DOHH2 (cell line): ENCODE measurements at regions not wholly inside any gene's neighbourhood (a gene's known extent, or its start where the extent isn't known, plus 50 kb on each side); places are given as distances from the start of the nearest gene placed in this dataset.

Experiments
- H3F3A ChIP-seq: fragments of 200-600 bp; sonication (generic), shearing (Covaris generic); 2 replicates; pipeline ENCODE4 v1.6.0; 2016; ENCODE audit warnings: antibody characterized with exemption, mild to moderate bottlenecking; ENCODE audit not compliant: control insufficient read depth, insufficient read depth
- H3K27ac ChIP-seq: fragments of 200-600 bp; sonication (generic); 2 replicates; pipeline ENCODE4 v1.5.1; 2014; ENCODE audit warnings: low read depth, mild to moderate bottlenecking, low read length, moderate library complexity
- H3K27me3 ChIP-seq: fragments of 200-600 bp; sonication (generic); 2 replicates; pipeline ENCODE4 v1.6.1; 2014; ENCODE audit warnings: mild to moderate bottlenecking, low read length, mixed read lengths; ENCODE audit not compliant: control insufficient read depth
- H3K36me3 ChIP-seq: fragments of 200-600 bp; sonication (generic); 2 replicates; pipeline ENCODE4 v1.6.1; 2014; ENCODE audit warnings: mild to moderate bottlenecking, low read length, moderate library complexity, mixed read lengths; ENCODE audit not compliant: control insufficient read depth
- H3K4me1 ChIP-seq: fragments of 200-600 bp; sonication (generic); 2 replicates; pipeline ENCODE4 v1.6.1; 2014; ENCODE audit warnings: mild to moderate bottlenecking, low read length, mixed read lengths; ENCODE audit not compliant: control insufficient read depth
- H3K4me2 ChIP-seq: fragments of 200-600 bp; sonication (generic); 2 replicates; pipeline ENCODE4 v1.6.0; 2014; ENCODE audit warnings: mild to moderate bottlenecking, low read length, moderate library complexity
- H3K4me3 ChIP-seq: fragments of 200-600 bp; sonication (generic); 2 replicates; pipeline ENCODE4 v1.5.1; 2014; ENCODE audit warnings: mild to moderate bottlenecking, low read length, mixed read lengths
- H3K79me2 ChIP-seq: fragments of 200-600 bp; sonication (generic); 2 replicates; pipeline ENCODE4 v1.6.1; 2014; ENCODE audit warnings: mild to moderate bottlenecking, low read length, mixed read lengths; ENCODE audit not compliant: control insufficient read depth
- H3K9me2 ChIP-seq: fragments of 200-600 bp; sonication (generic); replicated peaks from 2 replicates; pipeline ENCODE4 v1.6.1; 2014; ENCODE audit warnings: mild to moderate bottlenecking, low read length, mixed read lengths; ENCODE audit not compliant: control insufficient read depth
- H3K9me3 ChIP-seq: fragments of 200-600 bp; sonication (generic); 2 replicates; pipeline ENCODE4 v1.6.1; 2014; ENCODE audit warnings: antibody characterized with exemption, low read length, mixed read lengths; ENCODE audit not compliant: control insufficient read depth, insufficient read depth
- H4K20me1 ChIP-seq: fragments of 200-600 bp; sonication (generic); 2 replicates; pipeline ENCODE4 v1.6.0; 2014; ENCODE audit warnings: low read depth, mild to moderate bottlenecking, antibody characterized with exemption, low read length, moderate library complexity; ENCODE audit not compliant: control insufficient read depth, insufficient read depth
- CTCF ChIP-seq: fragments of 200-600 bp; sonication (generic); IDR thresholded peaks from one replicate; pipeline ENCODE4 v1.5.1; 2014; ENCODE audit warnings: antibody characterized with exemption, mild to moderate bottlenecking, low read depth, low read length; ENCODE audit not compliant: poor library complexity, severe bottlenecking
- EZH2phosphoT487 ChIP-seq: fragments of 200-600 bp; sonication (generic); IDR thresholded peaks from 2 replicates; pipeline ENCODE4 v1.6.1; 2017; ENCODE audit warnings: borderline replicate concordance, mild to moderate bottlenecking, antibody characterized with exemption, low read length, moderate library complexity, mixed read lengths

DNA sequence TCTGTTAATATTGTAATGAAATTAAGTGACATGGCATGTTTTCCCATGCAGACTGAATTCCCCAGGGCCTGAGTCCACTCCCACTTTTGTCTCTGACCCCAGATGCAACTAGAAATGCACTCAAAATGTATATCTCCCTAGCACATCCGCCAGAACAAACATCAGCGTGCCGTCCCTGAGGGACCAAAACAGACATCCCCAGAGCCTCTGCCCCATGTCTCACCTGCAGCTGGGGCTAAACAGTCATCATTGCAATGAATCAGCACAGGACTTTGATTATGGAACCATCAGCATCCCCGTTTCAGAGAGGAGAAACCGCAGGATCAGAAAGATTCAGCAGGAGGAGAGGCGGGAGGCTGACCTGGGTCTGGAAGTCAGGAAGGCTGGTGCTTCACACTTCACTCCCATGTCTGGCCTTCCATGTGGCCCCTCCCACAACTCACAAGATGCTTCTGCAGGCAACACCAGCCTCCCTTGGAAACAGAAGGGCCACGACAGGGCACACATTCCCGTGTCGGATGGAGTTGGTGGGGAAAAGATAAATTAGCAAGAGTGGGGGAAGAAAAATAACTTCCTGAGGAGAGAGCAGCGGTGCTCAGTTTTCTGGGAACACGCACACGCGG lies 130.6 kb upstream of the VSTM2B start:
- H3K9me2 ChIP-seq = no peaks in the 10 kb centered on the region
- H3K4me1 ChIP-seq = no peaks in the 10 kb centered on the region
- H3K36me3 ChIP-seq = no peaks in the 10 kb centered on the region
- no peak overlapping the region for H3K4me3 ChIP-seq
- H3K4me2 ChIP-seq = no peak overlapping the region
- no peak overlapping the region for H3K27ac ChIP-seq
- H3K79me2 ChIP-seq = no peaks in the 10 kb centered on the region
- TF ChIP-seq CTCF = no peak
- TF ChIP-seq EZH2phosphoT487 = no peak
- H3K9me3 ChIP-seq = peaks cover 2% of the 10 kb centered on the region; the same call in 1 of the 2 replicates
- H3K27me3 ChIP-seq = no peaks in the 10 kb centered on the region
- no peaks in the 10 kb centered on the region for H3F3A ChIP-seq
- no peaks in the 10 kb centered on the region for H4K20me1 ChIP-seq

- Histone ChIP-seq H3K9me2 (no peaks in the 10 kb centered on the region), H3K27me3 (no peaks in the 10 kb centered on the region), H3K4me1 (no peaks in the 10 kb centered on the region), H3F3A (no peaks in the 10 kb centered on the region), H3K9me3 (peaks cover 2% of the 10 kb centered on the region; the same call in 1 of the 2 replicates), H3K79me2 (no peaks in the 10 kb centered on the region), H3K4me3 (no peak overlapping the region), H3K36me3 (no peaks in the 10 kb centered on the region), H4K20me1 (no peaks in the 10 kb centered on the region), H3K4me2 (no peak overlapping the region), H3K27ac (no peak overlapping the region)
- TF ChIP-seq CTCF (no peak), EZH2phosphoT487 (no peak)
These were observed 129.9 kb upstream of the VSTM2B start for GRCh38 chr19:29395734-29396414.

DNA sequence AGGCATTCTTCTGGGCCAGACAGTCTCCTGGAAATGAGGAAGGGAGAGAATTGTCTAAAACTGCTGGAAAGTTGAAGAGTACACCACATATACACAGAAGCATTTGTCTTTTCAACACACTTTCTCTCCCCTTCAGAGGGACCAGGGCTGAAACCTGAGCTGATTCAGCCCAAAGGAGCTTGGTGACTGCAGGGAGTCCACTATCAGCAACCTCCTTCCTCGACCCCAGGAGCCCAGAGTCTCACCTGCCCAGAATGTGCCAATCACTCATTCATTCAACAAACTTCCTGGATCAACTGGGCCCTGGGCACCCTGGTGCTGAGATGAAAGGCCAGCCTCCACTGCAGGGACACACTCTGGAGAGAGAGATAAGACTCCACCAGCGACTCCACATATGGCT lies 128.9 kb upstream of the VSTM2B start:
- H3K9me3 ChIP-seq = peaks cover under 1% of the 10 kb centered on the region; the same call in 1 of the 2 replicates
- H3K27me3 ChIP-seq = no peaks in the 10 kb centered on the region
- H3K4me1 ChIP-seq = no peaks in the 10 kb centered on the region
- no peaks in the 10 kb centered on the region for H3K9me2 ChIP-seq
- H3K27ac ChIP-seq = no peak overlapping the region
- H3K4me2 ChIP-seq = no peak overlapping the region
- H3K79me2 ChIP-seq = no peaks in the 10 kb centered on the region
- H3K4me3 ChIP-seq = no peak overlapping the region
- no peaks in the 10 kb centered on the region for H3F3A ChIP-seq
- no peaks in the 10 kb centered on the region for H4K20me1 ChIP-seq
- H3K36me3 ChIP-seq = no peaks in the 10 kb centered on the region
- no peak for TF ChIP-seq CTCF
- TF ChIP-seq EZH2phosphoT487 = no peak
